ENCODE measurements at regions not wholly inside any gene's neighbourhood (a gene's known extent, or its start where the extent isn't known, plus 50 kb on each side); places are given as distances from the start of the nearest gene placed in this dataset.

DNA sequence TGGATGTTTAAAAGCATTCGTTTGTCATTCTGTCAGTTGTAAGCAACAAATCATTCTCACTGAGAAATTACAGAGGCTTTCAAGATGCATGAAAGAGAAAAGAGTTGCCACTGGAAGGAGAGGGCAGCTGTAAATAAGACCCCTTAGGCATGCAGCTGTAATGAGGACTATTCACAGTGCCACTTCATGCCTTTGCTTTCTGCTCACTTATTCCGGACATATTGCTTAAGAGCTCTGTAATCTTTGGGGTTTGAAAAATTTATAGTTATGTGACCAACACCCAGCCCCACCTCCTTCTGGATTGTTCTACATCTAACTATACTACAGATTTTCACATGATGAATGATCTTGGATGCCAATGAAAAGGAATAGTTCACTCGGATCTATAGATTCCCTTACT lies 194.8 kb upstream of the DCN start:
- ChIA-PET POLR2A (interaction anchor here (0.6 to 10.4 kb wide), 4 partner anchors 655 to 1740 kb away, joined by 3 to 154 read pairs (median 74); partner anchors contain the start of gene BTG1), CTCF (interaction anchor here (0.5 to 2.7 kb wide), 3 partner anchors 12 to 883 kb away, joined by 4 to 12 read pairs (median 4); no protein-coding TSS in a partner anchor)
- TF ChIP-seq, protein P1, sequence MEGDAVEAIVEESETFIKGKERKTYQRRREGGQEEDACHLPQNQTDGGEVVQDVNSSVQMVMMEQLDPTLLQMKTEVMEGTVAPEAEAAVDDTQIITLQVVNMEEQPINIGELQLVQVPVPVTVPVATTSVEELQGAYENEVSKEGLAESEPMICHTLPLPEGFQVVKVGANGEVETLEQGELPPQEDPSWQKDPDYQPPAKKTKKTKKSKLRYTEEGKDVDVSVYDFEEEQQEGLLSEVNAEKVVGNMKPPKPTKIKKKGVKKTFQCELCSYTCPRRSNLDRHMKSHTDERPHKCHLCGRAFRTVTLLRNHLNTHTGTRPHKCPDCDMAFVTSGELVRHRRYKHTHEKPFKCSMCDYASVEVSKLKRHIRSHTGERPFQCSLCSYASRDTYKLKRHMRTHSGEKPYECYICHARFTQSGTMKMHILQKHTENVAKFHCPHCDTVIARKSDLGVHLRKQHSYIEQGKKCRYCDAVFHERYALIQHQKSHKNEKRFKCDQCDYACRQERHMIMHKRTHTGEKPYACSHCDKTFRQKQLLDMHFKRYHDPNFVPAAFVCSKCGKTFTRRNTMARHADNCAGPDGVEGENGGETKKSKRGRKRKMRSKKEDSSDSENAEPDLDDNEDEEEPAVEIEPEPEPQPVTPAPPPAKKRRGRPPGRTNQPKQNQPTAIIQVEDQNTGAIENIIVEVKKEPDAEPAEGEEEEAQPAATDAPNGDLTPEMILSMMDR (IDR thresholded peaks at IDR 0.05; ENCODE audit: unreplicated experiment): no peak
- no peak overlapping the region for H3K4me3 Mint-ChIP-seq (ENCODE audit: unreplicated experiment)
- H3K27ac Mint-ChIP-seq (ENCODE audit: low read depth, unreplicated experiment): no peak overlapping the region
- H3K36me3 Mint-ChIP-seq (ENCODE audit: insufficient read depth, unreplicated experiment): no peaks in the 10 kb centered on the region
- no TSS peak for BruUV-seq (replicated peaks)
- H3K9me3 Mint-ChIP-seq (ENCODE audit: unreplicated experiment): peaks cover 12% of the 10 kb centered on the region
- no peaks in the 10 kb centered on the region for H3K27me3 Mint-ChIP-seq (ENCODE audit: insufficient read depth, unreplicated experiment)
- intact Hi-C loops (cut with micrococcal nuclease): no loop called here
- peaks cover 19% of the 10 kb centered on the region for H3K4me1 Mint-ChIP-seq (ENCODE audit: insufficient read depth, unreplicated experiment)
- DNase-seq (ENCODE audit: unreplicated experiment): no peak

DNA sequence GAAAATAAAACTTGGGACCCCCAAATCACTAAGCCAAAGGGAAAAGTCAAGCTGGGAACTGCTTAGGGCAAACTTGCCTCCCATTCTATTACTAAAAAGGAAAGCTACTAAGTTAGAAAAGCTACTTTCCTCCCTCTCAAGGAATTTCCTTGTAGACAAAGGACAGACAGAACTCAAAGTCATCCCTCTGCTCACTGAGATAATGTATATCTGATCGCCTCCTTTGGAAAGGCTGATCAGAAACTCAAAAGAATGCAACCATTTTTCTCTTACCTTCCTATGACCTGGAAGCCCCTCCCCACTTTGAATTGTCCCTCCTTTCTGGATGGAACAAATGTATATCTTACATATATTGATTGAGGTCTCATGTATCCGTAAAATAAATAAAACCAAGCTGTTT lies 190.5 kb upstream of the DCN start:
- H3K4me1 Mint-ChIP-seq (ENCODE audit: insufficient read depth, unreplicated experiment): peaks cover 6% of the 10 kb centered on the region
- H3K4me3 Mint-ChIP-seq (ENCODE audit: unreplicated experiment): no peak overlapping the region
- H3K9me3 Mint-ChIP-seq (ENCODE audit: unreplicated experiment): peaks cover 12% of the 10 kb centered on the region
- intact Hi-C loops (cut with micrococcal nuclease): no loop called here
- ChIA-PET CTCF (interaction anchor here (1.0 to 1.4 kb wide), 2 partner anchors 8 to 776 kb away, joined by 3 to 5 read pairs; no protein-coding TSS in a partner anchor), POLR2A (interaction anchor here (1.8 kb wide), 1 partner anchor 445 kb away, joined by 5 read pairs; no protein-coding TSS in a partner anchor)
- BruUV-seq (replicated peaks): no TSS peak
- H3K27me3 Mint-ChIP-seq (ENCODE audit: insufficient read depth, unreplicated experiment): no peaks in the 10 kb centered on the region
- TF ChIP-seq, protein P1 (IDR thresholded peaks at IDR 0.05; ENCODE audit: unreplicated experiment): no peak
- H3K27ac Mint-ChIP-seq (ENCODE audit: low read depth, unreplicated experiment): no peak overlapping the region
- H3K36me3 Mint-ChIP-seq (ENCODE audit: insufficient read depth, unreplicated experiment): no peaks in the 10 kb centered on the region
- DNase-seq (ENCODE audit: unreplicated experiment): no peak

DNA sequence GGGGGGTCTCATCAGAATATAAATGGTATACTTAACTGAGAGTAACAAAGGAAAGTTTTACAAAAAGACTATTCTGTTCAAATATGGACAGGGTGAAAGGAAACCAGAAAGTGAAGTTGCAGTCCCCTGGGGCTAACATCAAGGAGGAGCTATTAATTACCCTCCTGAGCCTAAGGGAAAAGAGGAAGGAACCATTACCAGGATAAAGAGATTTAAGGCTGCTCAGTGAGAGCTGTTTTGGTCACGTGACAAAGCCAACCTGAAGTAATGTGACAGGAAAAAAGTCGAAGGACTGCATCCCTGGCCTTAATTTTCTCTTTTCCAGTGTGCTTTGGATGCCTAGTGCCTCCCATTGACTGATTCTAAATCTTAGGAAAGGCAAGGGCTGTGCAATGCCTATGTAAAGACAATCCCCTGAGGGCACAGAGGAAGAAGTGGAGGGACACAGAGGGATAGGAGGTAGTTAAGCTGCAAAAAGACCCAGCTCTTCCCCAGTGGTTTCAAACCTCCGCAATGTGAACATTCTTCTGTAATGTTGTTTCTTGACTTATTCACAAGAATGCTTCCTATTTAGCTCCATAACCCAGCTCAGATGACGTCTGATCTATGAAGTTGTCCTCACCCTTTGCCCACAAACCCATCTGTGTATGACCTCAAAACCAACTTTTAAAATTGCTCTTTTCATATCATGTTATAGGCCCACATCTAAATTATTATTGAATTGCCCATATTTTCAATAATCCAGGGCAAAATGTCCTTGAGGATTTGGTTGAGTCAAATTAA lies 187.7 kb upstream of the DCN start:
- H3K27ac Mint-ChIP-seq (ENCODE audit: low read depth, unreplicated experiment): no peak overlapping the region
- TF ChIP-seq, protein P1 (IDR thresholded peaks at IDR 0.05; ENCODE audit: unreplicated experiment): no peak
- no peaks in the 10 kb centered on the region for H3K27me3 Mint-ChIP-seq (ENCODE audit: insufficient read depth, unreplicated experiment)
- POLR2A ChIA-PET: interaction anchor here (0.6 to 1.4 kb wide), 5 partner anchors 9 to 633 kb away, joined by 3 to 4 read pairs (median 3); no protein-coding TSS in a partner anchor
- no peak overlapping the region for H3K4me3 Mint-ChIP-seq (ENCODE audit: unreplicated experiment)
- intact Hi-C loops (cut with micrococcal nuclease): no loop called here
- peaks cover 3% of the 10 kb centered on the region for H3K9me3 Mint-ChIP-seq (ENCODE audit: unreplicated experiment)
- H3K4me1 Mint-ChIP-seq (ENCODE audit: insufficient read depth, unreplicated experiment): no peaks in the 10 kb centered on the region
- no peak for DNase-seq (ENCODE audit: unreplicated experiment)
- CTCF ChIA-PET: interaction anchor here (0.6 to 2.2 kb wide), 3 partner anchors 9 to 526 kb away, joined by 3 to 6 read pairs (median 3); no protein-coding TSS in a partner anchor
- no peaks in the 10 kb centered on the region for H3K36me3 Mint-ChIP-seq (ENCODE audit: insufficient read depth, unreplicated experiment)
- BruUV-seq (replicated peaks): no TSS peak

DNA sequence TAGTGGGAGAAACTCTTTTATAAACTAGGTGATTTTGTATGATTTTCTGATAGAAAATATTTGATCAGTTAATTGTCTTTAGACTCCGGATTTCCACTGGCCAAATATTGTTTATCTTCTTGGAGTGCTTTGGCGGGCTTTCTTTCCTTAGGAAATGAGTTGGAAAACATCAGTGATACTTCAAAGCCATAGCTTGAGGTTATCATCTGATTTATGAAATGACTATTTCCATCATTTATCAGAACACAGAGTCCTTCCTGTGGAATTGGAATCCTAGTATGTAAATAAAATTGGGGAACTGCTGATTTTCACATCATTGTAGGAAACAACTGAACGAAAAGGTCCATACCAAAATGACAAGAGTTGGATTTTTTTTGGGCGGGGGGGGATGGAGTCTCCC lies 186.0 kb upstream of the DCN start:
- ChIA-PET CTCF (interaction anchor here (0.6 to 1.7 kb wide), 3 partner anchors 13 to 1198 kb away, joined by 3 to 7 read pairs (median 3); no protein-coding TSS in a partner anchor), POLR2A (interaction anchor here (0.6 kb wide), 1 partner anchor 913 kb away, joined by 4 read pairs; no protein-coding TSS in a partner anchor)
- Mint-ChIP-seq H3K27me3 (ENCODE audit: insufficient read depth, unreplicated experiment) (no peaks in the 10 kb centered on the region), H3K36me3 (ENCODE audit: insufficient read depth, unreplicated experiment) (no peaks in the 10 kb centered on the region), H3K27ac (ENCODE audit: low read depth, unreplicated experiment) (no peak overlapping the region), H3K4me3 (ENCODE audit: unreplicated experiment) (no peak overlapping the region), H3K9me3 (ENCODE audit: unreplicated experiment) (no peaks in the 10 kb centered on the region), H3K4me1 (ENCODE audit: insufficient read depth, unreplicated experiment) (no peaks in the 10 kb centered on the region)
- DNase-seq (ENCODE audit: unreplicated experiment): no peak
- no TSS peak for BruUV-seq (replicated peaks)
- TF ChIP-seq, protein P1 (IDR thresholded peaks at IDR 0.05; ENCODE audit: unreplicated experiment): no peak
- intact Hi-C loops (cut with micrococcal nuclease): no loop called here

All from MCF 10A (cell line).